GM12878 (cell line): ENCODE measurements at regions not wholly inside any gene's neighbourhood (a gene's known extent, or its start where the extent isn't known, plus 50 kb on each side); places are given as distances from the start of the nearest gene placed in this dataset.

ENCODE experiments used
- CREB1 ChIP-seq: IDR thresholded peaks from 2 replicates; pipeline ENCODE4 v1.6.1; 2012; ENCODE audit warnings: low read depth, mild to moderate bottlenecking, inconsistent platforms
- EP300 ChIP-seq, 2 experiments: fragments of 150-350 bp in 1 of 2; IDR thresholded peaks; 2 replicates each; pipeline ENCODE4 v1.6.1; 2011 to 2012; ENCODE audit warnings: low read depth in 2 of 2, low read length in 2 of 2, borderline replicate concordance in 1 of 2, improper control_type of control experiment in 1 of 2, inconsistent platforms in 1 of 2; ENCODE audit not compliant: control insufficient read depth in 1 of 2
- FOXK2 ChIP-seq: fragments of 450-650 bp; IDR thresholded peaks from 2 replicates; pipeline ENCODE4 v1.6.1; 2017; ENCODE audit warnings: mild to moderate bottlenecking, moderate library complexity
- JUND ChIP-seq: IDR thresholded peaks from 2 replicates; pipeline ENCODE4 v1.6.1; 2012; ENCODE audit warnings: low read depth, mild to moderate bottlenecking, low read length, improper control_type of control experiment, moderate library complexity
- POLR2AphosphoS5 ChIP-seq: IDR thresholded peaks from 2 replicates; pipeline ENCODE4 v1.6.1; 2011; ENCODE audit warnings: mild to moderate bottlenecking, low read length, inconsistent platforms
- PRDM15 ChIP-seq: fragments of 450-650 bp; formaldehyde crosslinking; IDR thresholded peaks from 2 replicates; pipeline ENCODE4 v1.4.0; 2020; ENCODE audit warnings: mild to moderate bottlenecking, moderate library complexity
- RELA ChIP-seq: fragments of 450-650 bp; IDR thresholded peaks from 2 replicates; pipeline ENCODE4 v1.8.0; 2014; ENCODE audit warnings: borderline replicate concordance; ENCODE audit not compliant: partially characterized antibody
- SMC3 ChIP-seq: IDR thresholded peaks from 2 replicates; pipeline ENCODE4 v1.6.1; 2011; ENCODE audit warnings: low read length, improper control_type of control experiment, borderline replicate concordance
- SPI1 ChIP-seq: IDR thresholded peaks from 2 replicates; pipeline ENCODE4 v1.6.1; 2011; ENCODE audit warnings: low read depth, mild to moderate bottlenecking, low read length, moderate library complexity, borderline replicate concordance; ENCODE audit not compliant: insufficient read depth
- SUPT20H ChIP-seq: IDR thresholded peaks from 2 replicates; pipeline ENCODE4 v1.6.1; 2011; ENCODE audit warnings: low read depth, mild to moderate bottlenecking, low read length, moderate library complexity, borderline replicate concordance; ENCODE audit not compliant: control insufficient read depth
- ZNF384 ChIP-seq: IDR thresholded peaks from 2 replicates; pipeline ENCODE4 v1.6.1; 2012; ENCODE audit warnings: low read depth, mild to moderate bottlenecking, low read length, improper control_type of control experiment, borderline replicate concordance
- TF ChIP-seq, protein P1 (sequence below), 3 experiments: IDR thresholded peaks in 2 of 3; conservative IDR thresholded peaks in 1 of 3; 2 replicates each; pipeline ENCODE4 v1.5.1; 2011; ENCODE audit warnings: low read depth in 3 of 3, low read length in 3 of 3, mild to moderate bottlenecking in 3 of 3, control low read depth in 2 of 3, moderate library complexity in 2 of 3, inconsistent platforms in 1 of 3, mixed read lengths in 1 of 3; ENCODE audit not compliant: control insufficient read depth in 2 of 3, insufficient read depth in 1 of 3; ENCODE audit errors: extremely low read depth in 1 of 3
- TF ChIP-seq, protein P2 (sequence below): IDR thresholded peaks from 2 replicates; pipeline ENCODE4 v1.6.1; 2011; ENCODE audit warnings: low read depth, low read length, improper control_type of control experiment, borderline replicate concordance

- TF ChIP-seq, protein P1, sequence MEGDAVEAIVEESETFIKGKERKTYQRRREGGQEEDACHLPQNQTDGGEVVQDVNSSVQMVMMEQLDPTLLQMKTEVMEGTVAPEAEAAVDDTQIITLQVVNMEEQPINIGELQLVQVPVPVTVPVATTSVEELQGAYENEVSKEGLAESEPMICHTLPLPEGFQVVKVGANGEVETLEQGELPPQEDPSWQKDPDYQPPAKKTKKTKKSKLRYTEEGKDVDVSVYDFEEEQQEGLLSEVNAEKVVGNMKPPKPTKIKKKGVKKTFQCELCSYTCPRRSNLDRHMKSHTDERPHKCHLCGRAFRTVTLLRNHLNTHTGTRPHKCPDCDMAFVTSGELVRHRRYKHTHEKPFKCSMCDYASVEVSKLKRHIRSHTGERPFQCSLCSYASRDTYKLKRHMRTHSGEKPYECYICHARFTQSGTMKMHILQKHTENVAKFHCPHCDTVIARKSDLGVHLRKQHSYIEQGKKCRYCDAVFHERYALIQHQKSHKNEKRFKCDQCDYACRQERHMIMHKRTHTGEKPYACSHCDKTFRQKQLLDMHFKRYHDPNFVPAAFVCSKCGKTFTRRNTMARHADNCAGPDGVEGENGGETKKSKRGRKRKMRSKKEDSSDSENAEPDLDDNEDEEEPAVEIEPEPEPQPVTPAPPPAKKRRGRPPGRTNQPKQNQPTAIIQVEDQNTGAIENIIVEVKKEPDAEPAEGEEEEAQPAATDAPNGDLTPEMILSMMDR (IDR thresholded peaks at IDR 0.05 in 2 of 3, conservative IDR thresholded peaks at IDR 0.05 in 1 of 3; ENCODE audit: control insufficient read depth in 2 of 3, extremely low read depth in 1 of 3, insufficient read depth in 1 of 3, low read depth in 3 of 3, low read length in 3 of 3): no peak
- TF ChIP-seq FOXK2 (no peak), SMC3 (no peak), POLR2AphosphoS5 (no peak), SPI1 (no peak), EP300 (IDR thresholded peaks at IDR 0.05; ENCODE audit: borderline replicate concordance in 1 of 2, control insufficient read depth in 1 of 2, low read depth in 2 of 2, low read length in 2 of 2) (no peak), SUPT20H (no peak), JUND (no peak), CREB1 (no peak), ZNF384 (no peak), PRDM15 (CRISPR knock-in tag) (no peak), RELA (no peak)
- TF ChIP-seq, protein P2, sequence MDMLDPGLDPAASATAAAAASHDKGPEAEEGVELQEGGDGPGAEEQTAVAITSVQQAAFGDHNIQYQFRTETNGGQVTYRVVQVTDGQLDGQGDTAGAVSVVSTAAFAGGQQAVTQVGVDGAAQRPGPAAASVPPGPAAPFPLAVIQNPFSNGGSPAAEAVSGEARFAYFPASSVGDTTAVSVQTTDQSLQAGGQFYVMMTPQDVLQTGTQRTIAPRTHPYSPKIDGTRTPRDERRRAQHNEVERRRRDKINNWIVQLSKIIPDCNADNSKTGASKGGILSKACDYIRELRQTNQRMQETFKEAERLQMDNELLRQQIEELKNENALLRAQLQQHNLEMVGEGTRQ: no peak
Measured at GRCh38 chr22:48822278-48823233, 1005.1 kb downstream of the BRD1 start.
